ENCODE measurements at regions not wholly inside any gene's neighbourhood (a gene's known extent, or its start where the extent isn't known, plus 50 kb on each side); places are given as distances from the start of the nearest gene placed in this dataset.
"Not testable (repeated sequence)": the region's sequence is repeated elsewhere in the genome, so short reads cannot be mapped to it uniquely, and the experiment has no call there.

DNA sequence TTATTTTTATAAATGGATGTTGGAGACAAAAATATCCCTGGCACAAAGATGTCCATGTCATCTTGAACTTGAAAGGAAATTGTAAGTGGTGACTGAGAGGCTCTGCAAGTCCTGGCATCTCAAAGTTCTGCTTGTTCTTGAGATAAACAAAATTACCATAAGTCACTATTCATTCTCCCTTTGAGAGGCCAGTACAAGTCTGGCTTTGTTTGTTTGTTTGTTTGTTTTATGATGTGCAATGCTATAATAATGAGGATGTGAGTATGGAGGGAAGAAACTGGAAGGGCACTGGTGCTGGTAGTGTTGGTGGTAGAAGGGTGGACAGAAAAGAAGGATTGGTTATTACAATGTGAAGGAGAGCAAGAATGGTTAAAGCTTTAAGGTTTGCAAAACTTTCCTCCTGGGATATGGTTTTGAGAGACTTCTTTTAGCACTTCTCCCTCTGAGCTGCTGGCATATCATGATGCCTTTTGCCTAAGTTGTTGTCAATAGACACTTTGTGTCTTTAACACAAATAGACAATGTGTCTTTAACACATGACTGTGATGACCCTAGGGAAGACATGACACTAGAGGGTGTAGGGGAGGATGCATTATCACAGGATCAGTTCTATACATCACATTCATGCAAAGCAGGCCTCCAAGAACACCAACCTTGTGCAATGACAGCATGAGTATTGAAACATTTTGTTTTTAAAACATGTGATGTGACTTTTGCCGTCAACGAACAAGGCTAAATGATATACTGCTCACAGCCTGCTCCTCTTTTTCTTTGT lies 880.5 kb upstream of the GOT2 start:
- CTCF ChIA-PET = no interaction called here
- TF ChIP-seq, protein P1, sequence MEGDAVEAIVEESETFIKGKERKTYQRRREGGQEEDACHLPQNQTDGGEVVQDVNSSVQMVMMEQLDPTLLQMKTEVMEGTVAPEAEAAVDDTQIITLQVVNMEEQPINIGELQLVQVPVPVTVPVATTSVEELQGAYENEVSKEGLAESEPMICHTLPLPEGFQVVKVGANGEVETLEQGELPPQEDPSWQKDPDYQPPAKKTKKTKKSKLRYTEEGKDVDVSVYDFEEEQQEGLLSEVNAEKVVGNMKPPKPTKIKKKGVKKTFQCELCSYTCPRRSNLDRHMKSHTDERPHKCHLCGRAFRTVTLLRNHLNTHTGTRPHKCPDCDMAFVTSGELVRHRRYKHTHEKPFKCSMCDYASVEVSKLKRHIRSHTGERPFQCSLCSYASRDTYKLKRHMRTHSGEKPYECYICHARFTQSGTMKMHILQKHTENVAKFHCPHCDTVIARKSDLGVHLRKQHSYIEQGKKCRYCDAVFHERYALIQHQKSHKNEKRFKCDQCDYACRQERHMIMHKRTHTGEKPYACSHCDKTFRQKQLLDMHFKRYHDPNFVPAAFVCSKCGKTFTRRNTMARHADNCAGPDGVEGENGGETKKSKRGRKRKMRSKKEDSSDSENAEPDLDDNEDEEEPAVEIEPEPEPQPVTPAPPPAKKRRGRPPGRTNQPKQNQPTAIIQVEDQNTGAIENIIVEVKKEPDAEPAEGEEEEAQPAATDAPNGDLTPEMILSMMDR (IDR thresholded peaks at IDR 0.05) = no peak

DNA sequence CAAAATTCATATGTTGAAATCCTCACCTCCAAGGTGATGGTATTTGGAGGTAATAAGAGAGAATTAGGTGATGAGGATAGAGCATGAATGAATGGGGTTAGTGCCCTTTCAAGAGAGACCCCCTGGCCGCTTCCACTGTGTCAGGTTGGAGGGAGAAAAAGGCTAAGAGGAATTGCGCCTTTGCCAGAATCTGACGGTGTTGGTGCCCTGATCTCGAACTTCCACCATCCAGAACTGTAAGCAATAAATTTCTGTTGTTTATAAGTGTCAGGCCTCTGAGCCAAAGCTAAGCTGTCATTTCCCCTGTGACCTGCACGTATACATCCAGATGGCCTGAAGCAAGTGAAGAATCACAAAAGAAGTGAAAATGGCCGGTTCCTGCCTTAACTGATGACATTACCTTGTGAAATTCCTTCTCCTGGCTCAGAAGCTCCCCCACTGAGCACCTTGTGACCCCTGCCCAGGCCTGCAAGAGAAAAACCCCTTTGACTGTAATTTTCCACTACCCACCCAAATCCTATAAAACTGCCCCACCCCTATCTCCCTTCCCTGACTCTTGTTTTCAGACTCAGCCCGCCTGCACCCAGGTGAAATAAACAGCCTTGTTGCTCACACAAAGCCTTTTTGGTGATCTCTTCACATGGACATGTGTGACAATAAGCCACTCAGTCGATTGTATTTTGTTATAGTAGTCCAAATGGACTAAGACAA lies 878.9 kb upstream of the GOT2 start:
- POLR2A ChIA-PET; H3K36me3 Mint-ChIP-seq (ENCODE audit: low read depth); ATAC-seq (ENCODE audit: low read depth); H3K27ac Mint-ChIP-seq; H3K4me1 Mint-ChIP-seq; H3K27me3 Mint-ChIP-seq; DNase-seq; H3K9me3 Mint-ChIP-seq; intact Hi-C loops (cut with micrococcal nuclease); H3K4me3 Mint-ChIP-seq; CTCF ChIA-PET: not testable (repeated sequence)

More for the DNA sequence above, 880.5 kb upstream of the GOT2 start:
- ATAC-seq (ENCODE audit: low read depth) = no peak
- H3K4me3 Mint-ChIP-seq = no peak overlapping the region
- H3K9me3 Mint-ChIP-seq = peaks cover 10% of the 10 kb centered on the region
- H3K27me3 Mint-ChIP-seq = no peaks in the 10 kb centered on the region
- POLR2A ChIA-PET = no interaction called here
- no peaks in the 10 kb centered on the region for H3K36me3 Mint-ChIP-seq (ENCODE audit: low read depth)
- no peak overlapping the region for H3K27ac Mint-ChIP-seq
- intact Hi-C loops (cut with micrococcal nuclease) = no loop called here
- H3K4me1 Mint-ChIP-seq = no peaks in the 10 kb centered on the region
- DNase-seq = no peak

DNA sequence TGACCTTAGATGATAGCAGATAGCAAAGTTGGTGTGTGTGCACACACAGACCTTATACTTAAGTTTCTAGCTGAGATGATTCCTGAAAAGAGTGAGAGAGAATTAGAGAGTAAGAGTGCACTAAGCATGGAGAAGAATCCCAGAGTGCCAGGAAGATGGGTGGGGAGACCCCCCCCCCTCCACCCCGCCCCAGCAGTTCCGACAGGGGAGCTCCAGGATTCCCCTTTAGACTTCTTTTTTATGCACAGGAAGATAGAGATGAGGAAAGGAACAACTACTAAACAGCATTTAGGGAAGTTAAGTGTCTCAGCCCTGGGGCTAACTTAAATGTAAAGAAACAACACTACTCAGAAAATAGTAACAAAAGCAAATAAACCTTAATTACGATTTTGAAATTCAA lies 878.0 kb upstream of the GOT2 start:
- H3K27me3 Mint-ChIP-seq = no peaks in the 10 kb centered on the region
- no peak overlapping the region for H3K27ac Mint-ChIP-seq
- CTCF ChIA-PET = no interaction called here
- ATAC-seq (ENCODE audit: low read depth) = no peak
- TF ChIP-seq, protein P1 (IDR thresholded peaks at IDR 0.05) = no peak
- H3K4me1 Mint-ChIP-seq = no peaks in the 10 kb centered on the region
- no peak overlapping the region for H3K4me3 Mint-ChIP-seq
- no peaks in the 10 kb centered on the region for H3K36me3 Mint-ChIP-seq (ENCODE audit: low read depth)
- DNase-seq = no peak
- intact Hi-C loops (cut with micrococcal nuclease) = no loop called here
- H3K9me3 Mint-ChIP-seq = peaks cover 10% of the 10 kb centered on the region
- POLR2A ChIA-PET = no interaction called here

GRCh38 chr16:59611556-59611955 lies 877.4 kb upstream of the GOT2 start:
- intact Hi-C loops (cut with micrococcal nuclease) = no loop called here
- no peaks in the 10 kb centered on the region for H3K4me1 Mint-ChIP-seq
- CTCF ChIA-PET = no interaction called here
- ATAC-seq (ENCODE audit: low read depth) = no peak
- no peak for DNase-seq
- no peaks in the 10 kb centered on the region for H3K27me3 Mint-ChIP-seq
- TF ChIP-seq, protein P1 (IDR thresholded peaks at IDR 0.05) = no peak
- H3K27ac Mint-ChIP-seq = no peak overlapping the region
- no peak overlapping the region for H3K4me3 Mint-ChIP-seq
- POLR2A ChIA-PET = no interaction called here
- H3K36me3 Mint-ChIP-seq (ENCODE audit: low read depth) = no peaks in the 10 kb centered on the region
- H3K9me3 Mint-ChIP-seq = peaks cover 10% of the 10 kb centered on the region

- intact Hi-C loops (cut with micrococcal nuclease) = no loop called here
- TF ChIP-seq, protein P1 (IDR thresholded peaks at IDR 0.05) = no peak
- Mint-ChIP-seq H3K36me3 (ENCODE audit: low read depth) (no peaks in the 10 kb centered on the region), H3K4me3 (no peak overlapping the region), H3K4me1 (no peaks in the 10 kb centered on the region), H3K9me3 (peaks cover 5% of the 10 kb centered on the region), H3K27me3 (no peaks in the 10 kb centered on the region), H3K27ac (no peak overlapping the region)
- ATAC-seq (ENCODE audit: low read depth) = no peak
- CTCF ChIA-PET = no interaction called here
- POLR2A ChIA-PET = no interaction called here
- DNase-seq = no peak
Measured at GRCh38 chr16:59605706-59606105, 871.6 kb upstream of the GOT2 start.
